Stimulated activated CD4-positive, alpha-beta T cell treated with anti-CD3 and anti-CD28 coated beads, Interleukin-15, amount 100 ng/mL, for 48 hours (primary cell): ENCODE measurements at regions not wholly inside any gene's neighbourhood (a gene's known extent, or its start where the extent isn't known, plus 50 kb on each side); places are given as distances from the start of the nearest gene placed in this dataset.
"Not testable (repeated sequence)": the region's sequence is repeated elsewhere in the genome, so short reads cannot be mapped to it uniquely, and the experiment has no call there.

Experiments used
- DNase-seq, 2 donors: peaks; one replicate each; pipeline ENCODE4 v3.0.0-alpha.2; 2020; ENCODE audit warnings: low read depth in 2 of 2

- no peak for DNase-seq
Measured at GRCh38 chr10:130351466-130352290, 215.5 kb downstream of the GLRX3 start.

- no peak for DNase-seq
Measured at GRCh38 chr10:130352291-130352645, 216.1 kb downstream of the GLRX3 start.

GRCh38 chr10:130353928-130354572 is 217.9 kb downstream of the GLRX3 start:
- no peak for DNase-seq

DNA sequence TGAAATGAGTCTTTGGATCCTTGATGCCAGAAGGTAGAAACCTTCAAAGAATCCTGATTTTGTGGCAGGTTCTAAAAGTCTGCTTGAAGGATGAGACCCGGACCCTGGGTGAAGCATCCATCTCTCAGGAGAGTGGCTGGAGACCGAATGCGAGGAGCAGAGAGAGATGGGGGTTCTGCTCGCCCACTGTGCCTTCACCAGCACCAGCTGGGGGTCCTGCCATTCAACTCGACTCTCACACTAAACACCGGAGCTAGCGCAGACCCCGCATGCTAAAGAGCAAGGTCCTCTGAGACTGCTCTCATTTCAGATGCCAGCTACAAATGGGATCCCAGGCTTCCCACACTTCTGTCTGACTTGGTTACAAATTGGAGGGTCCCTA is 218.4 kb downstream of the GLRX3 start:
- DNase-seq, result no peak

- DNase-seq, result no peak
Measured at GRCh38 chr10:130354976-130355795, 219.0 kb downstream of the GLRX3 start.

GRCh38 chr10:130356429-130356828 is 220.2 kb downstream of the GLRX3 start:
- DNase-seq, result not testable (repeated sequence)

DNA sequence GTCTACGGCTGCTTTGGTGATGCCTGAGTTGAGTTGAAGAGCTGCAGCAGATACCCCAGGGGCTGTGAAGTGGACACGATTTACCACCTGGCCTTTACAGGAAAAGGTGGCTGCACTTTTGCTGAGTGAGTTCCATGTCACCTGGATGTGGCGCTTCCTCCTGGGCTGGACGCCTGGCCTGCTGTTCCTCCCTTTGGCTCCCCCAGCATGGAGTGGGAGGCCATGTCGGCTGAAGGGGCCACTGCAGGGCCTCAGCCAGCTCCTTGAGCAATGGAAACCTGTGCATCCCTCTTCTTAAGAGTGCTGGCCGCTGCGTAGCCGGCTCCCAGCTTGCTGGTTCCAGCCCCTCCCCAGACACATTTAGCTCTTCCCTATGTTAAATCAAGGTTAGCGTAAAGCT is 221.0 kb downstream of the GLRX3 start:
- no peak for DNase-seq

GRCh38 chr10:130357951-130358350 is 221.8 kb downstream of the GLRX3 start:
- DNase-seq, result no peak

- no peak for DNase-seq
Measured at GRCh38 chr10:130358981-130359650, 222.9 kb downstream of the GLRX3 start.

- no peak for DNase-seq
Measured at GRCh38 chr10:130359711-130360110, 223.5 kb downstream of the GLRX3 start.

GRCh38 chr10:130360826-130361311 is 224.7 kb downstream of the GLRX3 start:
- DNase-seq, result no peak

DNA sequence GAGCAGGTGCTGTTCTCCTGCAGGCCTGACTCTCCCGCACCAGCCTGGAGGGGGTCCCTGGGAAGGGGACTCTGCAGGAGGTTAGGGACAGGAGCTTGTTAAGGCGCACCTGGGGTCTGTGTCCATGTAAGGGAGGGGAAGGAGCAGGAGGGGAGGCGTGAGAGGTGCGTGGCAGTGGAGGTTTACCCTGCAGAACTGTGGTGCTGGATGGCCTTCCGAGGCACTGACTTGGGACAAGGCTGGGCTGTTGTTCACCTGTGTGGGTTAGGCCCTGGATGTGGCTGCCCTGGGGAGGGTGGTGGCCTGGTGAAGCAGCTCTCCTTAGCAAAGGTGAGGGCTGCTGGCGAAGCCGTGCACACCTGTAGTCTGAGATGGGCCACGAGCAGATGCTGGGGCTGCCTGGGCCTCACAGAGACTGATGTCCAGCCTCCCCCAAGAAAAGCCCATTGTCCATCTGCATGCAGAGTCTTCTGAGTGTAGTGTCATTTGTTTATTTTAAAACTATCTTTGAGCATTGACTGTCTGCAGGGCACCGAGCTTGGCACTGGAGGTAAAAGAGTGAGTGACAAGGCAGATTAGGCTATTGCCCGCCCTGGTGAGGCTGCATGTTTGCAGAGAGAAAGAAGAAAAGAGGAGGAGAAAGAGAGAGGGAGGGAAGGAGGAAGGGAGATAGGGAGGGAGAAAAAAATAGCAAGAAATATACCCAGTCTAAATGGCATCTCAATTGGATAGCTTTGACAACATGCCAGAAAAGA is 225.3 kb downstream of the GLRX3 start:
- DNase-seq, result no peak

DNA sequence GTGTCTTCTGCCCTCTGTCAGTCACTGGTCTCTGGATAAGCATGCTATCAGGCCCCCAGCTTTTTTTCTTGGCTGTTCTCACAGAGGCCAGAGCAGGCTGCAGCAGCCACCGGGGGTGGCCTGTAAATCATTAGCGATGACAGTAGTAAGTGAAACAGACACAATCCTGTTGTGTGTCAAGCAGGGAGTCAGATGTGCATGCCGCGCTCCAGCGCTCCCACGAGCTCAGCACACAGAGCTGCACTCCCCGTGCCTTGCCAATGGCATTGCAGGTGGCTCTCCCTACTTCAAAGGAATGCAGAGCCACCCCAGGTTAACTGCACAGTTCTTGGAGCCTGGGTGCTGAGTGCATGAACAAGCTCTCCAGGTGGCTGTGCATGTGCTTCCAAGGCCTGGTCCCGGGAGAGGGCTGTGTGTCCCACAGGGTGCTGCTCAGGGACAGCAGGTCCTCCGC is 226.1 kb downstream of the GLRX3 start:
- no peak for DNase-seq

DNA sequence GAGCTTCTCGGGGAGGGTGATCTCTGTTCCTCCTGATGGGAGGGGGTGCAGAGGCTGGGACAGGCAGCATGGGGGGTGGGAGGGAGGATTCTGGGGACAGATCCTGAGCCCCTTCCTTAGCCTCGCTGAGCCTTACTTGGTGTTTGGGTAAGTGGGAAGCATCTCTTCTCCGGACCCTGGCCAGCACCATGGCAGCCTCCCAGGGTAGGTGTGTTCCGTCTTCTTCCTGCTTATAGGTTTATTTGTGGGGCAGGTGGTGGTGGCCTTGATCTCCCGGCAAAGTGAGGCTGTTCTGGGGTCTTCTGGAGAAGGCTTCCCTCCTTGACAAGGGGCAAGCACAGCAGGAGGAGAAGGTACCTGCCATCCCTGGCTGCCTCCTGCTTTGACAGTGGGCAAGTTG is 226.9 kb downstream of the GLRX3 start:
- no peak for DNase-seq

- no peak for DNase-seq
Measured at GRCh38 chr10:130363899-130364445, 227.8 kb downstream of the GLRX3 start.

- no peak for DNase-seq
Measured at GRCh38 chr10:130364631-130365411, 228.6 kb downstream of the GLRX3 start.

- no peak for DNase-seq
Measured at GRCh38 chr10:130368761-130369560, 232.8 kb downstream of the GLRX3 start.

GRCh38 chr10:130369645-130370381 is 233.6 kb downstream of the GLRX3 start:
- no peak for DNase-seq
